H1 (cell line): ENCODE measurements at regions not wholly inside any gene's neighbourhood (a gene's known extent, or its start where the extent isn't known, plus 50 kb on each side); places are given as distances from the start of the nearest gene placed in this dataset.

Experiments used
- JUN ChIP-seq: IDR thresholded peaks from 2 replicates; pipeline ENCODE4 v1.6.1; 2011; ENCODE audit warnings: low read depth, mild to moderate bottlenecking, improper control_type of control experiment, low read length
- POLR2AphosphoS5 ChIP-seq: IDR thresholded peaks from 2 replicates; pipeline ENCODE4 v1.6.1; 2011; ENCODE audit warnings: low read depth, low read length
- TEAD4 ChIP-seq: IDR thresholded peaks from 2 replicates; pipeline ENCODE4 v1.6.1; 2012; ENCODE audit warnings: low read depth, low read length, inconsistent platforms, mixed read lengths
- TF ChIP-seq, protein P1 (sequence below): fragments of 300-600 bp; sonication (generic); IDR thresholded peaks from 2 replicates; pipeline ENCODE4 v1.7.1; 2012; ENCODE audit warnings: low read length, moderate library complexity, mild to moderate bottlenecking, inconsistent platforms; ENCODE audit not compliant: insufficient replicate concordance

DNA sequence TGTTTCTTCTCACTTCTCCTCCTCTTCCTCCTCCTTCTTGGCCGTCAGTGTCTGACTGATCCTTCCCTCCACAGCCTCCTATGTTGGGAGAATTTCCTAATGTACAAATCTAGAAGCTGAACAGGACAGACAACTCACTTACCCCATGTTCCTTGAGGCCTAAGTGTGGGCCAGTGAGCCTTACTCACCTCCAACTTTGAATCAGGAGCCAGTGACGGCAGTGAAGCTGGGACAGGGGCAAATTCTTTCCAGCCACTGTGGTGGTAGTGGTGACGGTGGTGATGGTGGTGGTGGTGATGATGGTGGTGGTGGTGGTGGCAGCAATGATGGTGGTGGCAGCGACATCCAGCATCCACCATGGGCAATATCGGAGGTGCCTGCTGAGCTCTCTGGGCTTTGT, 166.3 kb downstream of the FAM43A start (continued):
- TF ChIP-seq, protein P1, sequence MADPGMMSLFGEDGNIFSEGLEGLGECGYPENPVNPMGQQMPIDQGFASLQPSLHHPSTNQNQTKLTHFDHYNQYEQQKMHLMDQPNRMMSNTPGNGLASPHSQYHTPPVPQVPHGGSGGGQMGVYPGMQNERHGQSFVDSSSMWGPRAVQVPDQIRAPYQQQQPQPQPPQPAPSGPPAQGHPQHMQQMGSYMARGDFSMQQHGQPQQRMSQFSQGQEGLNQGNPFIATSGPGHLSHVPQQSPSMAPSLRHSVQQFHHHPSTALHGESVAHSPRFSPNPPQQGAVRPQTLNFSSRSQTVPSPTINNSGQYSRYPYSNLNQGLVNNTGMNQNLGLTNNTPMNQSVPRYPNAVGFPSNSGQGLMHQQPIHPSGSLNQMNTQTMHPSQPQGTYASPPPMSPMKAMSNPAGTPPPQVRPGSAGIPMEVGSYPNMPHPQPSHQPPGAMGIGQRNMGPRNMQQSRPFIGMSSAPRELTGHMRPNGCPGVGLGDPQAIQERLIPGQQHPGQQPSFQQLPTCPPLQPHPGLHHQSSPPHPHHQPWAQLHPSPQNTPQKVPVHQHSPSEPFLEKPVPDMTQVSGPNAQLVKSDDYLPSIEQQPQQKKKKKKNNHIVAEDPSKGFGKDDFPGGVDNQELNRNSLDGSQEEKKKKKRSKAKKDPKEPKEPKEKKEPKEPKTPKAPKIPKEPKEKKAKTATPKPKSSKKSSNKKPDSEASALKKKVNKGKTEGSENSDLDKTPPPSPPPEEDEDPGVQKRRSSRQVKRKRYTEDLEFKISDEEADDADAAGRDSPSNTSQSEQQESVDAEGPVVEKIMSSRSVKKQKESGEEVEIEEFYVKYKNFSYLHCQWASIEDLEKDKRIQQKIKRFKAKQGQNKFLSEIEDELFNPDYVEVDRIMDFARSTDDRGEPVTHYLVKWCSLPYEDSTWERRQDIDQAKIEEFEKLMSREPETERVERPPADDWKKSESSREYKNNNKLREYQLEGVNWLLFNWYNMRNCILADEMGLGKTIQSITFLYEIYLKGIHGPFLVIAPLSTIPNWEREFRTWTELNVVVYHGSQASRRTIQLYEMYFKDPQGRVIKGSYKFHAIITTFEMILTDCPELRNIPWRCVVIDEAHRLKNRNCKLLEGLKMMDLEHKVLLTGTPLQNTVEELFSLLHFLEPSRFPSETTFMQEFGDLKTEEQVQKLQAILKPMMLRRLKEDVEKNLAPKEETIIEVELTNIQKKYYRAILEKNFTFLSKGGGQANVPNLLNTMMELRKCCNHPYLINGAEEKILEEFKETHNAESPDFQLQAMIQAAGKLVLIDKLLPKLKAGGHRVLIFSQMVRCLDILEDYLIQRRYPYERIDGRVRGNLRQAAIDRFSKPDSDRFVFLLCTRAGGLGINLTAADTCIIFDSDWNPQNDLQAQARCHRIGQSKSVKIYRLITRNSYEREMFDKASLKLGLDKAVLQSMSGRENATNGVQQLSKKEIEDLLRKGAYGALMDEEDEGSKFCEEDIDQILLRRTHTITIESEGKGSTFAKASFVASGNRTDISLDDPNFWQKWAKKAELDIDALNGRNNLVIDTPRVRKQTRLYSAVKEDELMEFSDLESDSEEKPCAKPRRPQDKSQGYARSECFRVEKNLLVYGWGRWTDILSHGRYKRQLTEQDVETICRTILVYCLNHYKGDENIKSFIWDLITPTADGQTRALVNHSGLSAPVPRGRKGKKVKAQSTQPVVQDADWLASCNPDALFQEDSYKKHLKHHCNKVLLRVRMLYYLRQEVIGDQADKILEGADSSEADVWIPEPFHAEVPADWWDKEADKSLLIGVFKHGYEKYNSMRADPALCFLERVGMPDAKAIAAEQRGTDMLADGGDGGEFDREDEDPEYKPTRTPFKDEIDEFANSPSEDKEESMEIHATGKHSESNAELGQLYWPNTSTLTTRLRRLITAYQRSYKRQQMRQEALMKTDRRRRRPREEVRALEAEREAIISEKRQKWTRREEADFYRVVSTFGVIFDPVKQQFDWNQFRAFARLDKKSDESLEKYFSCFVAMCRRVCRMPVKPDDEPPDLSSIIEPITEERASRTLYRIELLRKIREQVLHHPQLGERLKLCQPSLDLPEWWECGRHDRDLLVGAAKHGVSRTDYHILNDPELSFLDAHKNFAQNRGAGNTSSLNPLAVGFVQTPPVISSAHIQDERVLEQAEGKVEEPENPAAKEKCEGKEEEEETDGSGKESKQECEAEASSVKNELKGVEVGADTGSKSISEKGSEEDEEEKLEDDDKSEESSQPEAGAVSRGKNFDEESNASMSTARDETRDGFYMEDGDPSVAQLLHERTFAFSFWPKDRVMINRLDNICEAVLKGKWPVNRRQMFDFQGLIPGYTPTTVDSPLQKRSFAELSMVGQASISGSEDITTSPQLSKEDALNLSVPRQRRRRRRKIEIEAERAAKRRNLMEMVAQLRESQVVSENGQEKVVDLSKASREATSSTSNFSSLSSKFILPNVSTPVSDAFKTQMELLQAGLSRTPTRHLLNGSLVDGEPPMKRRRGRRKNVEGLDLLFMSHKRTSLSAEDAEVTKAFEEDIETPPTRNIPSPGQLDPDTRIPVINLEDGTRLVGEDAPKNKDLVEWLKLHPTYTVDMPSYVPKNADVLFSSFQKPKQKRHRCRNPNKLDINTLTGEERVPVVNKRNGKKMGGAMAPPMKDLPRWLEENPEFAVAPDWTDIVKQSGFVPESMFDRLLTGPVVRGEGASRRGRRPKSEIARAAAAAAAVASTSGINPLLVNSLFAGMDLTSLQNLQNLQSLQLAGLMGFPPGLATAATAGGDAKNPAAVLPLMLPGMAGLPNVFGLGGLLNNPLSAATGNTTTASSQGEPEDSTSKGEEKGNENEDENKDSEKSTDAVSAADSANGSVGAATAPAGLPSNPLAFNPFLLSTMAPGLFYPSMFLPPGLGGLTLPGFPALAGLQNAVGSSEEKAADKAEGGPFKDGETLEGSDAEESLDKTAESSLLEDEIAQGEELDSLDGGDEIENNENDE: no peak
- TF ChIP-seq POLR2AphosphoS5 (no peak), JUN (no peak), TEAD4 (no peak)
- TF ChIP-seq, all 59 proteins: peak for 0
